Stomach (tissue), 8 donors: ENCODE measurements at regions not wholly inside any gene's neighbourhood (a gene's known extent, or its start where the extent isn't known, plus 50 kb on each side); places are given as distances from the start of the nearest gene placed in this dataset.

ENCODE experiments used
- DNase-seq, 2 donors: peaks; one replicate each; pipeline versions ENCODE4 v3.0.0 to v3.0.0-alpha.2; 2013 to 2019
- H3K27ac ChIP-seq, 5 donors: fragments of 200-600 bp in 4 of 5; sonication (generic) in 4 of 5; one replicate each; pipeline ENCODE4 v1.5.1; 2013 to 2019; ENCODE audit warnings: mild to moderate bottlenecking in 1 of 5, moderate library complexity in 1 of 5
- H3K27me3 ChIP-seq, 3 donors: fragments of 200-600 bp; sonication (generic); one replicate each; pipeline ENCODE4 v1.5.1; 2017 to 2019; ENCODE audit warnings: mixed run types in 1 of 3
- H3K36me3 ChIP-seq, 4 donors: fragments of 200-600 bp; sonication (generic); 1 replicate in 3 of 4; 2 replicates in 1 of 4; pipeline ENCODE4 v1.5.1; 2016 to 2019
- H3K4me1 ChIP-seq, 4 donors: fragments of 200-600 bp; sonication (generic); one replicate each; pipeline ENCODE4 v1.5.1; 2016 to 2019
- H3K4me3 ChIP-seq, 4 donors: fragments of 200-600 bp; sonication (generic) in 3 of 4; one replicate each; pipeline ENCODE4 v1.5.1; 2016 to 2019; ENCODE audit warnings: mild to moderate bottlenecking in 1 of 4
- H3K9me3 ChIP-seq, 4 donors: fragments of 200-600 bp; sonication (generic); one replicate each; pipeline ENCODE4 v1.5.1; 2016 to 2019
- CTCF ChIP-seq, 7 experiments: fragments of 450-650 bp in 4 of 7; fragments of 200-600 bp in 3 of 7; sonication (generic) in 3 of 7; IDR thresholded peaks; one replicate each; pipeline ENCODE4 v1.5.1; 2016 to 2019; ENCODE audit warnings: antibody characterized with exemption in 7 of 7, control low read depth in 2 of 7, mild to moderate bottlenecking in 1 of 7
- EP300 ChIP-seq: sonication (generic); formaldehyde crosslinking; IDR thresholded peaks from one replicate; pipeline ENCODE4 v1.6.1; 2017; ENCODE audit warnings: antibody characterized with exemption
- POLR2A ChIP-seq, 4 donors: fragments of 450-650 bp; IDR thresholded peaks; one replicate each; pipeline ENCODE4 v1.6.1; 2016; ENCODE audit warnings: antibody characterized with exemption in 4 of 4, control low read depth in 2 of 4, mild to moderate bottlenecking in 1 of 4, moderate library complexity in 1 of 4
- POLR2AphosphoS5 ChIP-seq, 3 donors: sonication (generic); formaldehyde crosslinking; IDR thresholded peaks; one replicate each; pipeline ENCODE4 v1.6.1; 2016; ENCODE audit warnings: antibody characterized with exemption in 3 of 3
- WGBS, 5 donors: extraction: QIAGEN DNeasy Blood & Tissue Kit in 3 of 5; methylation state at CpG; one replicate each; pipeline versions ENCODE4 v1.1.5 to v1.1.7; 2013 to 2018; 5-methylcytosine and 5-hydroxymethylcytosine counted together
- intact Hi-C: fragments of 100-400 bp; cut with DNase I; formaldehyde crosslinking; loops from one replicate; pipeline ENCODE4 v1.15.1; 2023; ENCODE audit warnings: low total_unique reads
- donor health status: healthy with polysubstance abuse.
- donor health status: Bipolar disorder and iron deficiency.
- donor health status: healthy.

GRCh38 chr2:42848726-42849290 lies 56.4 kb upstream of the HAAO start:
- no peak overlapping the region for H3K4me3 ChIP-seq
- H3K27ac ChIP-seq: no peak overlapping the region
- 92 to 95% (median 94%) methylated on average over 10 of the region's 10 CpGs for WGBS, 5 donors
- H3K9me3 ChIP-seq: no peaks in the 10 kb centered on the region
- DNase-seq: no peak
- no peak for TF ChIP-seq EP300
- TF ChIP-seq CTCF (IDR thresholded peaks at IDR 0.05): no peak
- H3K4me1 ChIP-seq: peaks cover 7 to 32% (median 16%) of the 10 kb centered on the region in 4 donors
- H3K36me3 ChIP-seq: no peaks in the 10 kb centered on the region
- H3K27me3 ChIP-seq: no peaks in the 10 kb centered on the region
- intact Hi-C loops: no loop called here

- Histone ChIP-seq H3K4me3 (no peak overlapping the region), H3K27ac (no peak overlapping the region), H3K9me3 (no peaks in the 10 kb centered on the region), H3K27me3 (no peaks in the 10 kb centered on the region), H3K4me1 (peaks cover 1 to 27% (median 16%) of the 10 kb centered on the region in 4 donors), H3K36me3 (no peaks in the 10 kb centered on the region)
- WGBS, 5 donors: 82 to 100% (median 91%) methylated on average over 1 of the region's 1 CpG
- DNase-seq: no peak
- intact Hi-C loops: no loop called here
- TF ChIP-seq CTCF (IDR thresholded peaks at IDR 0.05) (no peak), POLR2AphosphoS5 (IDR thresholded peaks at IDR 0.05) (no peak), EP300 (no peak)
Measured at GRCh38 chr2:42848265-42848664, 55.9 kb upstream of the HAAO start.

- Histone ChIP-seq H3K36me3 (no peaks in the 10 kb centered on the region), H3K4me1 (peaks cover 0 to 33% (median 15%) of the 10 kb centered on the region in 4 donors), H3K9me3 (no peaks in the 10 kb centered on the region), H3K27me3 (no peaks in the 10 kb centered on the region), H3K27ac (peak overlapping the region in 1 of 5 donors; percentile 20), H3K4me3 (no peak overlapping the region)
- intact Hi-C loops: no loop called here
- 86 to 95% (median 89%) methylated on average over 9 of the region's 9 CpGs for WGBS, 5 donors
- no peak for DNase-seq
- TF ChIP-seq EP300: no peak
Measured at GRCh38 chr2:42847596-42848151, 55.3 kb upstream of the HAAO start.

- 93 to 95% (median 93%) methylated on average over 9 of the region's 9 CpGs for WGBS, 5 donors
- Histone ChIP-seq H3K9me3 (no peaks in the 10 kb centered on the region), H3K4me1 (peaks cover 0 to 36% (median 15%) of the 10 kb centered on the region in 4 donors), H3K27me3 (no peaks in the 10 kb centered on the region), H3K36me3 (no peaks in the 10 kb centered on the region), H3K27ac (peak overlapping the region in 3 of 5 donors; percentile 20 to 67 (median 24)), H3K4me3 (no peak overlapping the region)
- intact Hi-C loops: no loop called here
- DNase-seq: no peak
- no peak for TF ChIP-seq EP300
- TF ChIP-seq POLR2AphosphoS5 (IDR thresholded peaks at IDR 0.05): no peak
- no peak for TF ChIP-seq CTCF (IDR thresholded peaks at IDR 0.05)
- no peak for TF ChIP-seq POLR2A (IDR thresholded peaks at IDR 0.05)
Measured at GRCh38 chr2:42846932-42847595, 54.7 kb upstream of the HAAO start.

- intact Hi-C loops: no loop called here
- no peak for DNase-seq
Measured at GRCh38 chr2:42846026-42846425, 53.6 kb upstream of the HAAO start.

More at GRCh38 chr2:42846026-42846425, 53.6 kb upstream of the HAAO start:
- Histone ChIP-seq H3K9me3 (no peaks in the 10 kb centered on the region), H3K27ac (peak overlapping the region in 4 of 5 donors; percentile 28 to 71 (median 62)), H3K4me1 (peaks cover 0 to 36% (median 15%) of the 10 kb centered on the region in 4 donors), H3K36me3 (no peaks in the 10 kb centered on the region), H3K27me3 (no peaks in the 10 kb centered on the region), H3K4me3 (no peak overlapping the region)
- TF ChIP-seq EP300 (no peak), POLR2AphosphoS5 (IDR thresholded peaks at IDR 0.05) (no peak), POLR2A (IDR thresholded peaks at IDR 0.05) (no peak), CTCF (IDR thresholded peaks at IDR 0.05) (no peak)
- 78 to 89% (median 86%) methylated on average over 8 of the region's 8 CpGs for WGBS, 5 donors
